COLO668 (cell line): ENCODE measurements at regions not wholly inside any gene's neighbourhood (a gene's known extent, or its start where the extent isn't known, plus 50 kb on each side); places are given as distances from the start of the nearest gene placed in this dataset.
"Not testable (repeated sequence)": the region's sequence is repeated elsewhere in the genome, so short reads cannot be mapped to it uniquely, and the experiment has no call there.

ENCODE experiments used
- DNase-seq: peaks from one replicate; lab custom pipeline; 2025; ENCODE audit not compliant: unreplicated experiment; lab: John Stamatoyannopoulos, UW

DNA sequence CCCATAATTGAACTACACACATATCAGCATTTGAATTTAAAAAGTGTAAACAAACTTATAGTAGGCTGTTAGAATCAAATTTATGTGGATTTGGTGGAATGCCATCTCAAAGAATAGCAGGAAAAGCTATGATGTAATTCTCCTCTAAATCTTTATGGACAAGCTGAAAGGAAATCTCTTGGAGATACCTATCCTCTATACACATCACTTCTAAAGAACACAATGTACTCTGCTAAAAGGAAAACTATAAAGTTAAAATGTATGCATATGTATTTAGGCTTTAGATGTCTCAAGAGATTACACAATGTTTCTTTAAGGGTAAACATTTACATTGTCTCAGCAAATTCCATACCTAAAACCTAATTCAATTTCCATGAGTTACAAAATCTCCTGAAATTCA lies 323.3 kb downstream of the CRPPA start:
- DNase-seq: no peak

DNA sequence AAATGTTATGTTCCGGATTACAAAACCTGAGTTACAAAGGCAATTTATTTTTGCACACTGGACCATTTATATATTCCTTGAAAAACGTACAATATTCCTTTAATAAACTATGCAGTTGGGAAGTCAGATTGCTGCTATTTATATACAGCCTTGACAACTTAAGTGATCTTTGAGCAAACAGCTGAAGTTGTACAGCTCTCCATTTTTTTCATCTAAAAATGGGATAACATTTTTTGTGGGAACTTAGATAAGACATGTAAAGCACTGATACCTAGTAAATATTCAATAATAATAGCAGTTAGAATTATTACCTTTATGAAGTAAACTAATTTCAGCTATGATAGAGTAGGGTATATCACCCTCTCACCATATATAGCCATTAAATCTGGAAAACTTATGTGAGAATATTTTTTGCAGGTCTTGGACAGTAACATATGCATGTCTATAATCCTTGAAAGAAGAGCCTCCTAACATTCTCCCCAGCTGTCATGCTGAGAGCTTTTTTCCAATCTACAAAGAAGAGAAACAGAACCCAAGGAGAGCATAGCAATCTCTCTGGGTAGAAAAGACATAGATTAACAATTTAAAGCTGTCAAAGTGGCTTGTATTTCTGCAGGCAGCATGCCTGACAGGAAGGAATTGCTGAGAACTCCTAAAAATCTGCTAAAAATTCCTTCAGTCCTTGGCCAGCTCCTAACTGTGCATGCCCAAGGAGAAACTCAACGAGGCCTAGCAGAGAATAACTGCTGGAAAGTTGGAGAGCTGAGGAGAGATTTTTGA lies 326.0 kb downstream of the CRPPA start:
- DNase-seq: no peak

DNA sequence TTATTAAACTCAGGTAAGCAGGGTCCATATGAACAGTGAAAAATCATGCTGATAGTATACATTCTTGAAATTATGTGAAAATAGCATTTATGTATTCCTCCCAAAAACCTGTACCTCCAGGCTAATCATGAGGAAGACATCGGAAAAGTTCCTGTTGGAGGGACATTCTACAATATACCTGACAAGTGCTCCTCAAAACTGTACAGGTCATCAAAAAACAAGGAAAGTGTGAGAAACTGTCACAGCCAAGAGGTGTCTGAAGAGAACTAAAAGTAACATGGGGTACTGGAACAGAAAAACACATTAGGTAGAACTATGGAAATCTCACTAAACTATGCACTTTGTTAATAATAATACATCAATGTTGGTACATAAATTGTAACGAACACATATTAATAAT lies 326.7 kb downstream of the CRPPA start:
- no peak for DNase-seq

DNA sequence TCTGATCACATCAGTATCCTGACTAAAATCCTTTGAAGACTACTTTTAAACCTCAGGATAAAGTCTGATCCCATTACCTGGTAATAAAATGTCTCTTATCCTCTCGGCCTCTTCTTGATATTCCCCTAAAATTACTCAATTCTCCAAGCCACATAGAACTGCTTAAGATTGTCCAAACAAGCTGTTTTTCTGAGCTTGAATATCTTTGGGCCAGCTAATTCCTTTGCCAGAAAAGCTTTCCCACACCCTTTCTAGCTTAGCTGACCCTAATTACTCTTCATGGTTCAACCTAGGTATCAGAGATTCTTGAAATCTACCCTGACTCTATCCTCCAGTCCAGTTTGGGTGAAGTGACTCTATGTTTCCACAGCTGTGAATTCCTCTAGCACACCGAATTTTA lies 328.6 kb downstream of the CRPPA start:
- DNase-seq: no peak

DNA sequence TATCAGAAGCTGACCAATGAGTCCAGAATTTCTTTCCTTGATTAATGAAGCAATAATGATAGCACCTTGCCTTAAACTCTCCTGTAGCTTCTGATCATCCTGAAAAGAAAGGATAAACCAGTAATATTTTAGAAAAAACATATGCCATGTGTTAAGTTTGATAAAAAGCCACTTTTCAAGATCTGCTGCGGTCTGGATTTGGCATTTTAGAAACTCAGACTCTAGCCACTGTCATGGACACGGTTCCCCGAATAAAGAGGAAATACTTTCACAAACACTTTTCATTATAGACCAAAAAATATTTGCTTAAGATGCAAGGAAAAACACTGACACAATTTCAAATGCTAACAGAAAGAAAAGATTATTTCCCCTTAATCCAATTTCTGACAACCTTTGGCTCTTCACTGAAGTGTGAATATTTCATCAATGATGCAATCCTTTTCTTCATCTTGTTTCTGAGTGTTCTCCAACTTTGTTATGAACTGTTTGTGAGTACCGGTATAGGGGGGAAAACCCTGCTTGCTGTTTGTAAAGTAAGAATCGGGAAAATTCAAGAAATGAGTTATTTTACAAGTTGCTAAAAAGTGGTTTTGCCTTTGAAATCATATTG lies 329.5 kb downstream of the CRPPA start:
- no peak for DNase-seq

DNA sequence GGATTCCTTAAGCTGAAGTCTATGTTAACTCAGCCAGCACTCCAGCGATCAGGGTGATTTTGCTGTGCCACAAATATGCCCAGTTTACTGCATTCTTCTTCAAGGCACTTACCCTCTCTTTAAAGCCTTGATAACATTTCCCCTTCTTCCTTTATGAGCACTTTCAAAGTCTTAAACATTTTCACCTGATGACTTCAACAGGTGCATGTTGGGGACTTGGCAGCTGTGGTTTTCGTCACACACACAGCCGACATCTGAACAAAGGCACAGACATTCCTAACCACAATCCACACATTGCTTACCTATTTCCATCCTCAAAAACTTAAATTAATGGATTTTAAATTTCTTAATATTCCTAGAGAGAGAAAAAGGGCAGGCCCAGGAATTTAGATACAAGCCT lies 331.5 kb downstream of the CRPPA start:
- no peak for DNase-seq

DNA sequence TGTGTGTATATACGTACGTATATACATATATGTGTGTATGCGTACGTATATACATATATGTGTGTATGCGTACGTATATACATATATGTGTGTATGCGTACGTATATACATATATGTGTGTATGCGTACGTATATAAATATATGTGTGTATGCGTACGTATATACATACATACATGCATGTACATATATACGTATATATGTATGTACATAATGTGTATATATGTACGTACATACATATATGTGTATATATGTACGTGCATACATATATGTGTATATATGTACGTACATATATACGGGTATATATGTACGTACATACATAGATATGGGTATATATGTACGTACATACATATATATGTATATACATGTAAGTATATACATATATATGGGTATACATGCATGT lies 332.1 kb downstream of the CRPPA start:
- no peak for DNase-seq

DNA sequence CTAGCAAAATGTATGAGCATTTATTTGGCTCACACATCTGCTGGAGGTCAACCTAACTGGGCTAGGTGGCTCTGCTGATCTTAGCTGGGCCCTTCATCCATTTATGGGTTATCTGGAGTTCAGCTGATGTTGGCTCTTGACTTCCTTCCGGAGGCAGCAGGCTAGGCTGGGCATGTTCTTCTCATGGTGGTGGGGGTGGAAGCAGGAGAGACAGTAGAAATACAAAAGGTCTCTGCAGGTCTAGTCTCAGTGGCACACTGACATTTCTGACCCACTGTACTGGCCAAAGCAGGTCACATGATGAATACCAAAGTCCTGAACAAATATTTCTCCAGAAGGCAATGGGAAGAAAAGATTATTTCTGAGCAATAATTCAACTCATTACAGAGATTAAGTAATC lies 334.6 kb downstream of the CRPPA start:
- no peak for DNase-seq

DNA sequence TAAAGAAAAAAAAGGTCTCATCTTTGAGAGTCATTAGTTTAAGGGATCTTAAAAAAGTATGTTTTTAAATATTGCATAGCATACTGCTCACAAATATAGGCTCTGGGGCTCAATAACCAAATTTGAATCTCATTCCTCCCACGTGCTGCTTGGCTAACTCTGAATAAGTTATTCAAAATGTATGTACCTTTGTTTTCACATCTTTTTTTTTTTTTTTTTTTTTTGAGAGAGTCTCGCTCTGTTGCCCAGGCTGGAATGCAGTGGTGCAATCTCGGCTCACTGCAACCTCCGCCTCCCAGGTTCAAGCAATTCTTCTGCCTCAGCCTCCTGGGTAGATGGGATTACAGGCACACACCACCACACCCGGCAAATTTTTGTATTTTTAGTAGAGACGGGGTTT lies 335.6 kb downstream of the CRPPA start:
- DNase-seq: not testable (repeated sequence)

DNA sequence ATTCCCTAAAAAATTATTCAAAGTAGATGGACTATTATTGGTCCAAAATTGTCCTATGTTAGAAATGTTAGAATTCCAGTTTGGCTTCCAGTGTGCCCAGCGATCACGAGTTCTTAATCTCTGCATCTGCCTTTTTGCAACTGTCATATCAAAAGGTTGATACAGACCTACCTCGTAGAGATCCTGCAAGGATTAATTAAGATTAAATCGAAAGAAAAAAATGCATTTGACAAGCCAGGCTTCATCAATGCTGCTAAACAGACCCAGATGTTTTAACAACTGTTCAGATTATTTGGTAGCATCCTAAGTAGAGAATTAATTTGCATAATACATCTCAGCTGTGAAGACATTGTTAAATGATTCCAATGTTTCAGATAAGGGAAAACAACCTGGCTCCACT lies 336.5 kb downstream of the CRPPA start:
- DNase-seq: no peak

DNA sequence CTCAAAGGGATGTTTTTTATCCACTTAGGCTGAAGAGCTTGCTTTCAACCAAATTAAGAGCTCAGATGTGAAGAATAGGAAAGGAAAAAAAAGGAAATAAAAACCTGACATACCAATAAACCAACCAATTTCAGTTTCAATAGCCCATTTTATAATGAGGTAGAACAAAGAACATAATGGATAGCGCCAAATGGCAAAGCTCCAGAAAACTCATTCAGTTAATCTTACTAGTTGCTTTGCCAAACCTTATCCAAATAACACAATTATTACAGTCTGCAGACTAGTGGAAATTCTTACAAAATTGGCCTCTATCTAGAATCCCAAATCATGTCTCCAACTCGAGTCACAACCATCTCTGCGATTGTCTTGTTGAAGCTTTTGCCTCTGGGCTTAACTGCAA lies 337.0 kb downstream of the CRPPA start:
- no peak for DNase-seq

DNA sequence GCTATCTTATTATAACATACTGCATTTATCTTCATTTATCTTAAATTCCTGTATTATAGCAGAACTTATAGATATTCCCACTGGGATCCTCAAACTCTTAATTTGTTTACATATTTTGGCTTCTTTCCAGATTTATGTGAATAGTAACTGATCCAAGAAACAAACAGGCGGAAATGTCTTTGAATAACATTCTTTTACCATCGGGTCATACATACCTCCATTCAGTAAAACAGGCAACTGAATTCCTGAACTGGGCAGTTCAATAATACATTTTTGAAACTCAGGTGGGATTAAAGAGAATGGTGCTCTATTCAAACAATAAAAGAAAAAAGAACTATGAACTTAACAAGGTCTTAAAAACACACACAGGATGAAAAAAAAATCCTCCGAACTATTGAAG lies 337.4 kb downstream of the CRPPA start:
- DNase-seq: no peak

DNA sequence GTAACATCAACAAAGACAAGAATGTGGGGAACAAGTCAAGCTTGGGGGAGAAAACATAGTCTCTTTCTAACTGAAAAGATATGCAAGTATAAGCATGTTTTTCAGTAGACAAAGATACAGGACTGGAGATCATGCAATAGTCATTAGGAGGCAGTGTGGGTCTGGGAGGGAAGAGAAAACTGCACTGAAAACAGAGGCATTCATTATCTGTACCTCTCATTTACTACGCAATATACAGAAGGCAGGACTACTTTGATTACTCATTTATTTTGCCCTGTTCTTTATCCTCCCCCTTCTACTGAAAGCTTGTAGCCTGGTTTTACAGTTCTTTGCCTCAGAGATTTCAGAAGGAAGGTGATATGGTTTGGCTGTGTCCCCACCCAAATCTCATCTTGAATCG lies 341.2 kb downstream of the CRPPA start:
- DNase-seq: no peak

DNA sequence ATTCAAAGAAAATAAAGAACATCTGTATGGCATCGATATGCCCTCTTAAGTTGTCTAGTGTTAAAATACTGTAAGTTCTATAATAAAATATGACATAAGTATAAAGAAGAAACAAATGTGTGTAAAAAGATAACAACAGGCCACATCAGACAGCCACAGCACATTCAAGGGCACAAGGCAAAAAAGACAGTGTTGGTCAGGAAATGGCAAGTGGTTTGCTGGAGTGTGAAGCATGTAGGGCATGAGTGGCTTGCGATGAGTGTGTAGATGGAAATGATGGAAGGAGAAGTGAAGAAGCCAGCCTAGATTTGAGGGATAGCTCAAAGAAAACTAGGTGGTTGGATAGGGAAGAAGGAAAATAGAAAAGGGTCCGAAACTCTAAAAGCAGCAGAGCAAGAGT lies 341.6 kb downstream of the CRPPA start:
- no peak for DNase-seq

DNA sequence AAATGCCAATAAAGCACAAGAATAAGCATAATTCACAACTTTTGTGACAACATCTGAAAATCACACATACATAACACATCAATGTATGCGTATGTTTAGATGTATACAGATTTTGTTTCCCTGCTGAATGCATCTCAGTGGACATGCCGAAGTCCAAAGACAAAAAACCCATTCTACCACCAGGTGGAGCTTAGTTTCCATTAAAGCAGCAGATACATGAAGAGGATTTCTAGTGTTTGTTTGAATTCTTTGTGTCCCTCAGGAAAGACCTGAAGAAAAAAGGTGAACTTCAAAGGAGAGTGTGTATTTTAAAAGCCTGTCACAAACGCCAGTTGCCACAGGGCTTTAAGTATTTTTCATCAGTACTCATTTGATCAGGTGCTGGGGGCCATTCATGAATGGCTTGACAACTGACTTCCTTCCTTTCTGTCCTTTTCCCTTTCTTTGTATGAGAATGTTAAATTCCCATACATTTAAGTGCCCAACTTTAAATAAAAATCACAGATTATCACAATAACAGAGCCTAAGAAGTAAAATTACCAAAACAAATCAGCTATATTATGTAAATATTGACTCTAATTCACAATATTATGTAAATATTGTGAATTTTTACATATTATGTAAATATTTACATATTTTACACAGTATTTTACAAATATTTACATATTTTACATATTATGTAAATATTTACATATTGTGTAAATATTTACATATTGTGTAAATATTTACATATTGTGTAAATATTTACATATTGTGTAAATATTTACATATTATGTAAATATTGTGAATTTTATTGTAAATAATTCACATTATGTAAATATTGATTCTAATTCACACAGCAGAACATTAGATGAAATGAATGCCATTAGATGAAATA lies 343.0 kb downstream of the CRPPA start:
- peak; percentile 41 for DNase-seq

DNA sequence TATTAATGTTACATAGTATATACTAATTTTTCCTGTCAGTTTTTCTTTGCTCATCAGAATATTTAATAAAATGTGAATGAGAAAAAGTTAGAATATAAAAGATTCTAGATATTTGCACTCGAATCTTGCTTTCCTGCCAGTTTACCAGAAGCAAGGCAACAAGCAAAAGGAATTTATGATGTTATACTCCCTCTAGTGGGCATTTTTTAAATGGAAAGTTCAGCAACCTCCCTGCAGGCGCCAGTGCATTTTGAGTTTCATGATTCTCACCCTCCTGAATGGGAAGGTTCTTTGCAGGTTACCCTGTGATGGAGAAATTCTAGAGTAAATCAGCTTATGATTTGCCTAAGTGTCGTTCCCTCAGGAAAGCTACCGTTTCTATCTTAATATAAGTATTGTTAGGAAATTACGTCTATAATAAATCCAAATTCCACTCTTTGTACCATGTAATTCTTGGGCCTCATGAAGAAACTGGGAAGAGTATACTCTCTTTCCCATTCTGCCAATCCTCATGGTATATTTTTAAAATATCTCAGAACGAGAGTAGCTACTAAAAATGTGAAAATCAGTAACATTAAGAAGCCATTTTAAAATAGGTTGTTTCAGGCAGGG lies 350.0 kb downstream of the CRPPA start:
- DNase-seq: peak; percentile 15

DNA sequence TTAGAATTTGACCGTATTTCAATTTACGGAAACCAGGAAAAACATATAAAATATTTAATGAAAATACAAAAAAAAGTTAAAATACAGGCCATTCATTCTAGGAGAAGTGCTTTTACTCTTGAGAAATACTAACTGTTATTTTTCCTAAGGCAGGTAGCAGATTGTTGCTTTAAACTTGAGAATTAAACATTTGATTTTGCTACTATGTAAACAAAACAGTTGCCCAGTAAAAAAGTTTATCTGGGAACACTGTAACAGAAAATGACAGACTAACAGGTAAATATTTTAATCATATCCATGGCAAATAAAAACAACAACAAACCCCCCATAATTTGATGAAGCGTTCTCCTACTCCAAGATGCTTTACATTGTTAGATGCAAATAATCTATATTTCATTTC lies 350.5 kb downstream of the CRPPA start:
- DNase-seq: no peak

DNA sequence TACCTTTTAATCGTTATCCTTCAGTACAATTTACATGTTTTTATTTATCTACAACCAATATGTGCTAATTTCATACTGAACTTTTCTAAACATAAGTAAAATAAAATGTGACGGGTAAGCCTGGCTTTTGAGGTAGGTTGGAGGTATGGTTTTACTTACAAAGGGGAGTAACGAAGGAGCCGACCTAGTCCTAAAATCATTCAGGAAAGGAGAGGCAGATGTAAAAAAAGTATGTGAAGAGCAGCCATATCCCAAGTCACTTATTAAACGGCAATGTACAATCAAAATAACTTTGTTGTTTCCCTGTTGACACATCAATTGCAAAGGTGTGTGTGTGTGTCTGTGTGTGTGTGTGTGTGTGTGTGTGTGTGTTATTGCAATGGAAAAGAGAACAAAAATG lies 351.3 kb downstream of the CRPPA start:
- no peak for DNase-seq

DNA sequence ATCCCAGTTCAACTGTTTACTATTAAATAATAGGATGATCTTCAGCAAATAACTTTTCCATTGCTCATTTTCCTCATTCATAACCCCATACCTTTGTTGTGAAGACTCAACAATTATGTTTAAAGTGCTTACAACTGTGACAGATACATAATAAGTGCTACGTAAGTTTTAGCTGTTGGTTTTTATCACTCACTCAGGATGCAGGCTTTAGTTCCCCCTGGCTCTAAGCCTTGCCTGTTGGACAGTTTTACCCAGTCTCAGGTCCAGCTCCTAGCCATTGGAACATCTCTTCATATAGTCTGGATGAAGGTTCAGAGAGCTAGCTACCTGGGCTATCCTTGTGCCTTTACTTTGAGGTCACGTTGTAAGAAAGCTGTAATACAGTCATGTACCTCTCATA lies 353.2 kb downstream of the CRPPA start:
- no peak for DNase-seq

DNA sequence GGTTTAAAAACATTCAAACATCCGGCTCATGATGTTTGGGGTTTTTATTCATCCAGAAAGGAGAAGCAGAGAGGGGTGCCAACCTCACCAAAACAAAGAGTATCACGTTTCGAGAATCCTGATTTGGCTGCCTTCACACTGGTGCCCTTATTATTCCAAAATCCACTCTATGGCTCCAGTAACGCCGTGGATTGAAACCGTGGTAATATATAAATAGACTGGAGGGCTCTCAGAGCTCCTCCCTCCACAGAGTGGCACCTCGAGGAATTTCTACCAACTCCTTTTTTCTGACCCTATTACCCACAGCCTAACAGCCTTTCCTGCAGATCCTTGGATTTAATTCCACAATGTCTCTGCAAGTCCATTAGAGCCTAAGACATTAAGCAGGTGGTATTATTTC lies 353.6 kb downstream of the CRPPA start:
- DNase-seq: peak; percentile 19

DNA sequence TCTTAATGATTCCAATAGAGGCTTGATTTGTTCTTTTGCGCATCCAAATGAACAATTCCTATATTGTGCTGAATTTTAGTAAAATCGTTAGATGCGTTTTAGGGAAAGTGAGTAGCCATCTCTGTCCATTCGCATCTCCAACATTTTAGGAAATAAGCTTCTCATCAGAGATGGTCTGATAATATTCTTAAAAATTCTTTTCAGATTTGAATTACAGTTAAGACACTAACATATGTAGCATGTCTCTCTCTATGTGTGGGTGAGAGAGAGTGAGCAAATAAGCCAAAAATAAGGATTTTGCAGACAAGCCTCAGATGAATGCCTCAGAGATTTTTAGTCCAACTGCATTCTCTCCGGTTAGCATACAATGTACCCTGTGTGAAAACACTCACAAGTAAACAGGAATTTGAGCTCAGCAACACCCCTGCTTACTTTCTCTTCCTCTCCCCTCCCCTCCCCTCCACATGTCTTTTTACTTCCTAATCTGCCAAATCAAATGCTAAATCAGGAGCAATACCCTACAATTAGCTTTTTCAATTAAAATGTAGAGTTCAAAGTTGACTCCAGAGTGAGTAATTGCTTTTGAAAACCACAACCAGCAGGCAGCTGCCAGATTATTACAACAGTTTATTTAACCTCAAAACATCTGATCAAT lies 354.4 kb downstream of the CRPPA start:
- DNase-seq: no peak
